ENCODE measurements at regions not wholly inside any gene's neighbourhood (a gene's known extent, or its start where the extent isn't known, plus 50 kb on each side); places are given as distances from the start of the nearest gene placed in this dataset.

DNA sequence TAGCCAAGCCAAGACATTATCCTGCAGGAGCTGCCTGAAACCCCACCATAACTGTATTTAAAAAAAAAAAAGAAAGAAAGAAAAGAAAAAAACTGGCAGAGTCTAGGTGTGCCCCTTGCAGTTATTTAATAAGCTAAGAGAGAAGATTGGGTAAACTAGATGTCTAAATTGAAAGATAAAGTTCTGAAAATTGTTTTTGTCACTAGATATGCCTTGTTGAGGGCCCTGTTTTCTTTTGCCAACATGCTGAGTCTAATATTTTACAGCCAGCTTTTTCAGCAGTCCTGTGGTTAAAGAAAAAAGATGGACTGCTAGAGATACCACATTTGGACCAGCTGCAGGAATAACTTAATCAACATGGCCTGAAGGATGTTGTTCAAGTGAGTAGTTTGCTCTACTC lies 116.3 kb upstream of the TCF21 start:
- no peaks in the 10 kb centered on the region for H3K27me3 ChIP-seq
- no peak overlapping the region for H3K27ac ChIP-seq
- H3K9me3 ChIP-seq, result no peaks in the 10 kb centered on the region
- TF ChIP-seq, protein P1, sequence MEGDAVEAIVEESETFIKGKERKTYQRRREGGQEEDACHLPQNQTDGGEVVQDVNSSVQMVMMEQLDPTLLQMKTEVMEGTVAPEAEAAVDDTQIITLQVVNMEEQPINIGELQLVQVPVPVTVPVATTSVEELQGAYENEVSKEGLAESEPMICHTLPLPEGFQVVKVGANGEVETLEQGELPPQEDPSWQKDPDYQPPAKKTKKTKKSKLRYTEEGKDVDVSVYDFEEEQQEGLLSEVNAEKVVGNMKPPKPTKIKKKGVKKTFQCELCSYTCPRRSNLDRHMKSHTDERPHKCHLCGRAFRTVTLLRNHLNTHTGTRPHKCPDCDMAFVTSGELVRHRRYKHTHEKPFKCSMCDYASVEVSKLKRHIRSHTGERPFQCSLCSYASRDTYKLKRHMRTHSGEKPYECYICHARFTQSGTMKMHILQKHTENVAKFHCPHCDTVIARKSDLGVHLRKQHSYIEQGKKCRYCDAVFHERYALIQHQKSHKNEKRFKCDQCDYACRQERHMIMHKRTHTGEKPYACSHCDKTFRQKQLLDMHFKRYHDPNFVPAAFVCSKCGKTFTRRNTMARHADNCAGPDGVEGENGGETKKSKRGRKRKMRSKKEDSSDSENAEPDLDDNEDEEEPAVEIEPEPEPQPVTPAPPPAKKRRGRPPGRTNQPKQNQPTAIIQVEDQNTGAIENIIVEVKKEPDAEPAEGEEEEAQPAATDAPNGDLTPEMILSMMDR (IDR thresholded peaks at IDR 0.05), result no peak
- H3K4me3 ChIP-seq (ENCODE audit: low read depth in 1 of 2, low read length in 1 of 2), result no peak overlapping the region
- no peaks in the 10 kb centered on the region for H3K4me1 ChIP-seq (ENCODE audit: control insufficient read depth in 1 of 2, insufficient read depth in 1 of 2, low read depth in 1 of 2, low read length in 1 of 2)
- H3K36me3 ChIP-seq, result no peaks in the 10 kb centered on the region

DNA sequence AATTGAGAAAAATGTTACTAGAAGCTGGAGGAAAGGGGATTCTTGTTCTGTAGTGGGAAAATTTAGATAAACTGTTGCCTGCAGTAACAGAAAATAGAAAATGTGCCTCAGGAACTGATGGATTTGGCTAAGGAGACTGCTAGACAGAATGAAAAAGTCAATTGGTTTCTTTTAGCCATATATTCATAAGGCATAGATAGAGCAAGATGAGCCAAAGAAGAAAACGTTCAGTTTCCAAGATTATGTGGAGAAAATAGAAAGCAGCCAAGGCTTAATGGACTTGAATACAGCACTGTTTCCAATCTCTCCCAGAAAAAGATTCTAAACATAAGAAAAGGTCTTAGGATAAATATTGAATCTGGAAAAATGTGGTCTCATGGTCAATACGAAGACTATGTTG lies 115.1 kb upstream of the TCF21 start:
- Histone ChIP-seq H3K27me3 (no peaks in the 10 kb centered on the region), H3K9me3 (no peaks in the 10 kb centered on the region), H3K4me1 (ENCODE audit: control insufficient read depth in 1 of 2, insufficient read depth in 1 of 2, low read depth in 1 of 2, low read length in 1 of 2) (no peaks in the 10 kb centered on the region), H3K36me3 (no peaks in the 10 kb centered on the region), H3K4me3 (ENCODE audit: low read depth in 1 of 2, low read length in 1 of 2) (no peak overlapping the region), H3K27ac (no peak overlapping the region)
- TF ChIP-seq, protein P1 (IDR thresholded peaks at IDR 0.05), result no peak

DNA sequence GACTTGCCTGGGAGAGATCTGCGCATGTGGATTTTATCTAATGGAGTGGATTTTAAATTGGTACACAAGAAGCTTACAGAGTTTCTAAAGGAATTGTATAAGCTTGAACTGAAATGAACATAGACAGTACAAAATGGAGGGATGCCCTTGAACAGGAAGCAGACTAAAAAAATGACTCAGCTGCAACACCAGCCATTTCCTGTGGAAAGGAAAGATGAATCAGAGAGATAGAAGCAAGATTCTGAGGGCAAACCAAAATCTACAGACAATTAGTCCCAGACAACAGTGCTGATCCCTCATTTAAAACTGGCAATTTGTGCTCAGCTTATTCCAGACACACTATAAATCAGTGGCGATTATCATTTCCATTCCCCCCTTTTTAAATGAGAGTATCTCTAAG lies 114.6 kb upstream of the TCF21 start:
- Histone ChIP-seq H3K27ac (no peak overlapping the region), H3K27me3 (no peaks in the 10 kb centered on the region), H3K36me3 (no peaks in the 10 kb centered on the region), H3K4me1 (ENCODE audit: control insufficient read depth in 1 of 2, insufficient read depth in 1 of 2, low read depth in 1 of 2, low read length in 1 of 2) (no peaks in the 10 kb centered on the region), H3K9me3 (no peaks in the 10 kb centered on the region), H3K4me3 (ENCODE audit: low read depth in 1 of 2, low read length in 1 of 2) (no peak overlapping the region)
- TF ChIP-seq, protein P1 (IDR thresholded peaks at IDR 0.05), result no peak

DNA sequence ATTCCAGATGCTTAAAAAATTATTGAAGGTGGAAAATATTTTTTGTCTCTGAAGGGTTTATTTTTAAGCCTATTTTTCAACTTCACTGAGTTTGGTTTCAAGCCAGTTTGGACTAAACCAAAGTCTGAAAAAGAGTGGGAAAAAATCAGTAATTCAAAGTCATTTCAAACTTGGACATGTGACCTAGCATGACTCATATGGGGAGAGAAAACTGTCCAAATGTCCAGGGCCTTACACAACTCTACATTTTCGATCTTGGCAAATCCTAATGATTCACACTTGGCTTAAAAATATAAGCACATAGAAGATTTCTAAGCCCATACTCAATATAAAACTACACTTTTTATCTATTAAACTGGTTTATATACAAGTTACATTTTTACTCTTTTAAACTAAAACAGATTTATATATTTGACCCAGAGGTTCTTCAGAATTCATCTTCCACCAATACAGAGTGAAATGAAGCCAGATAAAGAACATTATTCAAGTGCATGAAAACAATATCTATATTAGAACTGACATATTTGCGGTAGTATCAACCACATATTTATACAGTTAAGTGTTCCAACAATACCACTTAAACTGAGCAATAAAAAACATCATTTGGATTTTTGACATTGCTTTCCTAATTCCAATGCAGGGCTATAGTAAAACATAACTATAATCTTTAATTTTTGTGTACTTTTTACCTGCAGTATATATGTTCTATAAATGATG lies 110.3 kb upstream of the TCF21 start:
- H3K36me3 ChIP-seq, result no peaks in the 10 kb centered on the region
- H3K4me1 ChIP-seq (ENCODE audit: control insufficient read depth in 1 of 2, insufficient read depth in 1 of 2, low read depth in 1 of 2, low read length in 1 of 2), result no peaks in the 10 kb centered on the region
- H3K27ac ChIP-seq, result no peak overlapping the region
- no peaks in the 10 kb centered on the region for H3K27me3 ChIP-seq
- no peaks in the 10 kb centered on the region for H3K9me3 ChIP-seq
- no peak overlapping the region for H3K4me3 ChIP-seq (ENCODE audit: low read depth in 1 of 2, low read length in 1 of 2)
- TF ChIP-seq, protein P1 (IDR thresholded peaks at IDR 0.05), result no peak

DNA sequence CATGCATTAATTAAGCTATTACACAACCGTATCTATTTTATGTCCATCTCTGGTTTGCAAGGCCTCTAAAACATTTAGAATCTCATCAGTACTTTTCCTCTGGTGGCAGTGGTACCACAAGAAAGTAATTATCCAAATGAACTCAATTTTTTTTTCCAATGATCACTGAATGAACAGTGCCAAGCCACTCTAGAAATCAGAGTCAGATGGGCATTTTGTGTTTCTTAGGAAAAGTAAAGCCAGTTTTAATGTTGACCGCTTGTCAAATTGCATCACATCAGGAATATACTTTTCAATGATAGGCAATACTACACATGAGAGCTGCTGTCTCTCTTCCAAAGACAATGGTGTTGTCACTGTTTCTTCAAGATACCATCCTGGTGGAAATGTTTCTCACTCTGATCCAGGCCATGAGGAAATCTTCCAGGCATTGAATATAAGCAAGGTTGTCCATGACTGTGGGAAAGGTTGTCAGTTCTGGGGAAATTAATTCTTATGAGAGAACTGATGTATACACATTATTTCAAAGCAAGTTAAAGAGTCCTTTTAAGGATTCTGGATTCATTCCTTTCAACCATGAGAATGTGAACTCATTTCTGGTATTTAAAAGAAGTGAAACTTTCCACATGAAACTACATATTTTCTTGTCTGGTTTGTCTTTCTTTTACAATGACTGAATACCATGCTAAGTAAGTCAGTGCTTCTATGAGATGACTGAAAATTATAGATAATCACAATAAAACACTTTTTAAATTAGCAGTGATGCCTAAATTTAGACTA lies 108.8 kb upstream of the TCF21 start:
- no peaks in the 10 kb centered on the region for H3K4me1 ChIP-seq (ENCODE audit: control insufficient read depth in 1 of 2, insufficient read depth in 1 of 2, low read depth in 1 of 2, low read length in 1 of 2)
- no peaks in the 10 kb centered on the region for H3K27me3 ChIP-seq
- no peak overlapping the region for H3K27ac ChIP-seq
- no peaks in the 10 kb centered on the region for H3K36me3 ChIP-seq
- TF ChIP-seq, protein P1 (IDR thresholded peaks at IDR 0.05), result no peak
- no peaks in the 10 kb centered on the region for H3K9me3 ChIP-seq
- no peak overlapping the region for H3K4me3 ChIP-seq (ENCODE audit: low read depth in 1 of 2, low read length in 1 of 2)
